CD14-positive monocyte (primary cell): ENCODE measurements at regions not wholly inside any gene's neighbourhood (a gene's known extent, or its start where the extent isn't known, plus 50 kb on each side); places are given as distances from the start of the nearest gene placed in this dataset.

Experiments
- DNase-seq, 3 donors: peaks; one replicate each; pipeline ENCODE4 v3.0.0-alpha.2; 2011 to 2022
- H2AFZ ChIP-seq: 2 replicates; pipeline ENCODE4 v1.6.0; 2012; ENCODE audit warnings: mild to moderate bottlenecking, low read depth, low read length, inconsistent platforms; ENCODE audit not compliant: insufficient read depth, poor library complexity, severe bottlenecking
- H3K27ac ChIP-seq, 2 donors: 1 replicate in 1 of 2; 2 replicates in 1 of 2; pipeline ENCODE4 v1.5.1; 2012 to 2013; ENCODE audit warnings: low read length in 2 of 2, control low read depth in 1 of 2, inconsistent platforms in 1 of 2, low read depth in 1 of 2, mild to moderate bottlenecking in 1 of 2
- H3K27me3 ChIP-seq, 2 donors: one replicate each; pipeline versions ENCODE4 v1.6.0 to v1.6.1; 2011 to 2013; ENCODE audit warnings: low read length in 2 of 2; ENCODE audit not compliant: control insufficient read depth in 2 of 2, insufficient read depth in 2 of 2
- H3K36me3 ChIP-seq, 2 donors: replicated peaks in 1 of 2; 1 replicate in 1 of 2; 2 replicates in 1 of 2; pipeline versions ENCODE4 v1.5.1 to v1.6.1; 2012 to 2013; ENCODE audit warnings: low read length in 2 of 2, control low read depth in 1 of 2, inconsistent platforms in 1 of 2, mild to moderate bottlenecking in 1 of 2; ENCODE audit not compliant: insufficient read depth in 2 of 2, control insufficient read depth in 1 of 2
- H3K4me1 ChIP-seq, 2 donors: 1 replicate in 1 of 2; 2 replicates in 1 of 2; pipeline versions ENCODE4 v1.5.1 to v1.6.1; 2012 to 2013; ENCODE audit warnings: low read length in 2 of 2, control low read depth in 1 of 2, inconsistent platforms in 1 of 2, mild to moderate bottlenecking in 1 of 2, moderate library complexity in 1 of 2; ENCODE audit not compliant: insufficient read depth in 2 of 2, control insufficient read depth in 1 of 2
- H3K4me2 ChIP-seq: replicated peaks from 2 replicates; pipeline ENCODE3; 2012; ENCODE audit warnings: low read length, moderate library complexity, mild to moderate bottlenecking; ENCODE audit not compliant: poor library complexity, severe bottlenecking; ENCODE audit errors: extremely low read depth
- H3K4me3 ChIP-seq, 3 experiments: fragments of 200-600 bp in 1 of 3; sonication (generic) in 1 of 3; replicated peaks in 1 of 3; 1 replicate in 2 of 3; 2 replicates in 1 of 3; pipeline ENCODE4 v1.5.1; 2011 to 2013; ENCODE audit warnings: low read length in 3 of 3, mild to moderate bottlenecking in 3 of 3, control low read depth in 2 of 3, low read depth in 2 of 3, inconsistent platforms in 1 of 3, moderate library complexity in 1 of 3
- H3K79me2 ChIP-seq: 2 replicates; pipeline ENCODE4 v1.6.0; 2012; ENCODE audit warnings: mild to moderate bottlenecking, control low read depth, inconsistent platforms, low read length, moderate library complexity; ENCODE audit not compliant: insufficient read depth
- H3K9ac ChIP-seq: 2 replicates; pipeline ENCODE4 v1.6.0; 2017; ENCODE audit warnings: low read length, mild to moderate bottlenecking; ENCODE audit not compliant: insufficient read depth, poor library complexity, severe bottlenecking
- H3K9me3 ChIP-seq, 2 donors: replicated peaks in 1 of 2; 1 replicate in 1 of 2; 2 replicates in 1 of 2; pipeline versions ENCODE4 v1.5.1 to v1.6.1; 2012 to 2013; ENCODE audit warnings: low read length in 2 of 2, control low read depth in 1 of 2; ENCODE audit not compliant: control insufficient read depth in 1 of 2, insufficient read depth in 1 of 2
- H4K20me1 ChIP-seq: 2 replicates; pipeline ENCODE4 v1.6.0; 2012; ENCODE audit warnings: mild to moderate bottlenecking, low read length, control low read depth, moderate library complexity; ENCODE audit not compliant: insufficient read depth
- H3K27ac Mint-ChIP-seq, 7 donors: one replicate each; pipeline ENCODE4 v1.8.0; 2020; ENCODE audit warnings: mild to moderate bottlenecking in 7 of 7, mixed read lengths in 7 of 7, moderate library complexity in 6 of 7, inconsistent platforms in 2 of 7
- H3K27me3 Mint-ChIP-seq, 3 donors: one replicate each; pipeline ENCODE4 v1.8.0; 2021 to 2022; ENCODE audit warnings: low read depth in 3 of 3, mild to moderate bottlenecking in 3 of 3, mixed read lengths in 3 of 3, moderate library complexity in 3 of 3, inconsistent platforms in 1 of 3
- H3K36me3 Mint-ChIP-seq, 2 donors: one replicate each; pipeline ENCODE4 v1.8.0; 2020; ENCODE audit warnings: mixed read lengths in 2 of 2, inconsistent platforms in 1 of 2, mild to moderate bottlenecking in 1 of 2
- H3K4me1 Mint-ChIP-seq: one replicate; pipeline ENCODE4 v1.8.0; 2020; ENCODE audit warnings: mild to moderate bottlenecking, mixed read lengths
- H3K4me3 Mint-ChIP-seq, 2 donors: one replicate each; pipeline ENCODE4 v1.8.0; 2020; ENCODE audit warnings: mild to moderate bottlenecking in 2 of 2, mixed read lengths in 2 of 2, moderate library complexity in 1 of 2
- H3K9me3 Mint-ChIP-seq, 7 donors: one replicate each; pipeline ENCODE4 v1.8.0; 2020 to 2022; ENCODE audit warnings: mixed read lengths in 7 of 7, mild to moderate bottlenecking in 6 of 7, moderate library complexity in 6 of 7, inconsistent platforms in 2 of 7
- WGBS: methylation state at CpG from one replicate; pipeline ENCODE4 v1.1.5; 2013; ENCODE audit warnings: missing lambda C conversion rate; ENCODE audit not compliant: insufficient coverage; 5-methylcytosine and 5-hydroxymethylcytosine counted together
- intact Hi-C, 2 donors: fragments of 100-400 bp; cut with micrococcal nuclease; formaldehyde crosslinking; loops; one replicate each; pipeline versions ENCODE4 v1.15.0 to v1.15.1; 2023
- TF ChIP-seq, protein P1 (sequence below): fragments of 200-600 bp; IDR thresholded peaks from one replicate; pipeline ENCODE4 v1.8.0; 2022; ENCODE audit warnings: antibody characterized with exemption, mild to moderate bottlenecking

DNA sequence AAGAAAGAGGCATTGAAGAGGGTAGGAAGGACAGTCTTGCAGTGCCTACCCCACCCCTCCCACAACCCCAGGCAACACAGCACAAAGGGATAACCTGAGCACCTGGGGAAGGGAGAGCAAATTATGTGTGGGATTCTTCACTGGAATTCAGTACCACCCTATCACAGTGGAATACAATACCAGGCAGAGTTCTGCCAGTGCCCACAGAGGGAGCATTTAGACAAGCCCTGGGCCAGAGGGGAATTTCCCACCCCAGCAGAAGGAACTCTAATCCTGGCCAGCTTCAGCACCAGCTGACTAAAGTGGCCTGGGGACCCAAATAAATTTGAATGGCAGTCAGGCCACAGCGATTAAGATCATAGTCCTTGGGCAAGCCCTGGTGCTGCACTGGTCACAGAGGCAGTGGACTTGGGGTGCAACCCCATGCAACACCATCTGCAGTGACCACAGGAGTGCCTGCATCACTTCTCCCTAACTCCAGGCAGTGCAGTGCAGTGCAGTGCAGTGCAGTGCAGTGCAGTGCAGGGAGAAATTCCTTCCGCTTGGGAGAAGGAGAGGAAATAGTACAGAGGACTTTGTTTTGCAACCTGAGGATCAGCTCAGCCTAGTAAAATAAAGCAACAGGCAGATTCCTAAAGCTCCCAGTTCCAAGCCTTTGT, 147.8 kb upstream of the SRD5A2 start:
- no peak overlapping the region for H3K4me3 Mint-ChIP-seq
- no peaks in the 10 kb centered on the region for H4K20me1 ChIP-seq
- no peaks in the 10 kb centered on the region for H3K27me3 ChIP-seq
- H3K27ac Mint-ChIP-seq, result no peak overlapping the region
- no peaks in the 10 kb centered on the region for H3K4me1 ChIP-seq
- intact Hi-C loops, result no loop called here
- no peaks in the 10 kb centered on the region for H3K36me3 ChIP-seq
- no peaks in the 10 kb centered on the region for H3K9me3 ChIP-seq
- no peak overlapping the region for H3K4me2 ChIP-seq
- WGBS, result 93% methylated on average over 1 of the region's 2 CpGs
- TF ChIP-seq, protein P1, sequence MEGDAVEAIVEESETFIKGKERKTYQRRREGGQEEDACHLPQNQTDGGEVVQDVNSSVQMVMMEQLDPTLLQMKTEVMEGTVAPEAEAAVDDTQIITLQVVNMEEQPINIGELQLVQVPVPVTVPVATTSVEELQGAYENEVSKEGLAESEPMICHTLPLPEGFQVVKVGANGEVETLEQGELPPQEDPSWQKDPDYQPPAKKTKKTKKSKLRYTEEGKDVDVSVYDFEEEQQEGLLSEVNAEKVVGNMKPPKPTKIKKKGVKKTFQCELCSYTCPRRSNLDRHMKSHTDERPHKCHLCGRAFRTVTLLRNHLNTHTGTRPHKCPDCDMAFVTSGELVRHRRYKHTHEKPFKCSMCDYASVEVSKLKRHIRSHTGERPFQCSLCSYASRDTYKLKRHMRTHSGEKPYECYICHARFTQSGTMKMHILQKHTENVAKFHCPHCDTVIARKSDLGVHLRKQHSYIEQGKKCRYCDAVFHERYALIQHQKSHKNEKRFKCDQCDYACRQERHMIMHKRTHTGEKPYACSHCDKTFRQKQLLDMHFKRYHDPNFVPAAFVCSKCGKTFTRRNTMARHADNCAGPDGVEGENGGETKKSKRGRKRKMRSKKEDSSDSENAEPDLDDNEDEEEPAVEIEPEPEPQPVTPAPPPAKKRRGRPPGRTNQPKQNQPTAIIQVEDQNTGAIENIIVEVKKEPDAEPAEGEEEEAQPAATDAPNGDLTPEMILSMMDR, result no peak
- DNase-seq, result no peak
- peaks cover under 1 to 9% (median 6%) of the 10 kb centered on the region in 7 donors for H3K9me3 Mint-ChIP-seq
- no peaks in the 10 kb centered on the region for H3K4me1 Mint-ChIP-seq
- H3K79me2 ChIP-seq, result no peaks in the 10 kb centered on the region
- no peak overlapping the region for H3K9ac ChIP-seq
- no peak overlapping the region for H3K4me3 ChIP-seq
- no peaks in the 10 kb centered on the region for H3K36me3 Mint-ChIP-seq
- no peak overlapping the region for H2AFZ ChIP-seq
- H3K27ac ChIP-seq, result no peak overlapping the region
- H3K27me3 Mint-ChIP-seq, result peaks cover 3 to 5% (median 4%) of the 10 kb centered on the region in 3 donors

DNA sequence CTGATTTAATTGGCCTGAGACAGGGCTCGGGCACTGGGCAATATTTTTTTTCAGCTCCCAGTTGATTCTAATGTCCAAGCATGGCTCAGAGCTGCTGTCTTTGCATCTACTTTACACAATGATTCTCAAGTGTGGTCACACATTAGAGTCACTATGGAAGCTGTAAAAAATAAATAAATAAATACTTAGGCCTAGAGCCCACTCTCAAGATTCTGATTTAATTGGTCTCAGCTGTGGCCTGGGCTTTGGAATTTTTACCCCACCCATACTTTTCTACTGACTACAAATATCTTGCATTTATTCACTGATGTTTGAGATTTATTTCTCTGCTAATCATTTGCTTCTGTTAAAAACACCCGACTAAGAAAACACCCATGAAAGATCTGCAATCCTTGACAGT, 145.7 kb upstream of the SRD5A2 start:
- Mint-ChIP-seq H3K27ac (no peak overlapping the region), H3K4me3 (no peak overlapping the region), H3K27me3 (peaks cover 1 to 5% (median 2%) of the 10 kb centered on the region in 3 donors), H3K4me1 (no peaks in the 10 kb centered on the region), H3K9me3 (peaks cover 2 to 8% (median 8%) of the 10 kb centered on the region in 7 donors), H3K36me3 (no peaks in the 10 kb centered on the region)
- Histone ChIP-seq H3K4me2 (no peak overlapping the region), H3K27me3 (no peaks in the 10 kb centered on the region), H3K9me3 (no peaks in the 10 kb centered on the region), H3K27ac (no peak overlapping the region), H2AFZ (no peak overlapping the region), H3K4me1 (no peaks in the 10 kb centered on the region), H3K79me2 (no peaks in the 10 kb centered on the region), H3K9ac (no peak overlapping the region), H4K20me1 (no peaks in the 10 kb centered on the region), H3K36me3 (no peaks in the 10 kb centered on the region), H3K4me3 (no peak overlapping the region)
- intact Hi-C loops, result no loop called here
- TF ChIP-seq, protein P1, result no peak
- 100% methylated on average over 1 of the region's 2 CpGs for WGBS
- no peak for DNase-seq
